Vagina (tissue), 2 donors: ENCODE measurements at regions not wholly inside any gene's neighbourhood (a gene's known extent, or its start where the extent isn't known, plus 50 kb on each side); places are given as distances from the start of the nearest gene placed in this dataset.

ENCODE experiments used
- POLR2A ChIP-seq, 2 donors: fragments of 450-650 bp; IDR thresholded peaks; one replicate each; pipeline ENCODE4 v1.6.1; 2017; ENCODE audit warnings: antibody characterized with exemption in 2 of 2, mild to moderate bottlenecking in 2 of 2, moderate library complexity in 2 of 2
- POLR2AphosphoS5 ChIP-seq, 2 donors: sonication (generic); formaldehyde crosslinking; IDR thresholded peaks; one replicate each; pipeline ENCODE4 v1.9.0; 2017; ENCODE audit warnings: antibody characterized with exemption in 2 of 2, mild to moderate bottlenecking in 2 of 2, low read depth in 1 of 2; ENCODE audit not compliant: insufficient read depth in 1 of 2
- TF ChIP-seq, protein P1 (sequence below), 3 experiments: fragments of 450-650 bp in 2 of 3; fragments of 200-600 bp in 1 of 3; sonication (generic) in 1 of 3; IDR thresholded peaks; one replicate each; pipeline ENCODE4 v1.5.1; 2017 to 2019; ENCODE audit warnings: antibody characterized with exemption in 3 of 3, mild to moderate bottlenecking in 2 of 3, moderate library complexity in 2 of 3

DNA sequence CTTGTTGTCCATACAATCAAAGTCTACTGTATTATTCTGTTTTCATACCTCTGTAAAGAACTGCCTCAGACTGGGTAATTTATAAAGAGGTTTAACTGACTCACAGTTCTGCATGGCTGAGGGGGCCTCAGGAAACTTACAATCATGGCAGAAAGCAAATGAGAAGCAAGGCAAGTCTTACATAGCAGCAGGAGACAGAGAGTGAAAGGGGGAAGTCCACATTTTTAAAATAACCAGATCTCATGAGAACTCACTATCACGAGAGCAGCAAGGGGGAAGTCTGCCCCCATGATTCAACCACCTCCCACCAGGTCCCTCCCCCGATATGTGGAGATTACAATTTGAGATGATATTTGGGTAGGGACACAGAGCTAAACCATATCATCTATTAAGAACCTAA, 724.6 kb upstream of the CBLB start:
- TF ChIP-seq, protein P1, sequence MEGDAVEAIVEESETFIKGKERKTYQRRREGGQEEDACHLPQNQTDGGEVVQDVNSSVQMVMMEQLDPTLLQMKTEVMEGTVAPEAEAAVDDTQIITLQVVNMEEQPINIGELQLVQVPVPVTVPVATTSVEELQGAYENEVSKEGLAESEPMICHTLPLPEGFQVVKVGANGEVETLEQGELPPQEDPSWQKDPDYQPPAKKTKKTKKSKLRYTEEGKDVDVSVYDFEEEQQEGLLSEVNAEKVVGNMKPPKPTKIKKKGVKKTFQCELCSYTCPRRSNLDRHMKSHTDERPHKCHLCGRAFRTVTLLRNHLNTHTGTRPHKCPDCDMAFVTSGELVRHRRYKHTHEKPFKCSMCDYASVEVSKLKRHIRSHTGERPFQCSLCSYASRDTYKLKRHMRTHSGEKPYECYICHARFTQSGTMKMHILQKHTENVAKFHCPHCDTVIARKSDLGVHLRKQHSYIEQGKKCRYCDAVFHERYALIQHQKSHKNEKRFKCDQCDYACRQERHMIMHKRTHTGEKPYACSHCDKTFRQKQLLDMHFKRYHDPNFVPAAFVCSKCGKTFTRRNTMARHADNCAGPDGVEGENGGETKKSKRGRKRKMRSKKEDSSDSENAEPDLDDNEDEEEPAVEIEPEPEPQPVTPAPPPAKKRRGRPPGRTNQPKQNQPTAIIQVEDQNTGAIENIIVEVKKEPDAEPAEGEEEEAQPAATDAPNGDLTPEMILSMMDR (IDR thresholded peaks at IDR 0.05), result no peak
- no peak for TF ChIP-seq POLR2A (IDR thresholded peaks at IDR 0.05)
- no peak for TF ChIP-seq POLR2AphosphoS5 (IDR thresholded peaks at IDR 0.05; ENCODE audit: insufficient read depth in 1 of 2, low read depth in 1 of 2)
